ENCODE measurements at regions not wholly inside any gene's neighbourhood (a gene's known extent, or its start where the extent isn't known, plus 50 kb on each side); places are given as distances from the start of the nearest gene placed in this dataset.

- DNase-seq (ENCODE audit: low read depth in 4 of 4, low spot score in 3 of 4), result no peak
Measured at GRCh38 chr22:48753381-48753730, 1074.3 kb downstream of the BRD1 start.

GRCh38 chr22:48752451-48753380, 1075.0 kb downstream of the BRD1 start:
- DNase-seq (ENCODE audit: low read depth in 4 of 4, low spot score in 3 of 4), result no peak

DNA sequence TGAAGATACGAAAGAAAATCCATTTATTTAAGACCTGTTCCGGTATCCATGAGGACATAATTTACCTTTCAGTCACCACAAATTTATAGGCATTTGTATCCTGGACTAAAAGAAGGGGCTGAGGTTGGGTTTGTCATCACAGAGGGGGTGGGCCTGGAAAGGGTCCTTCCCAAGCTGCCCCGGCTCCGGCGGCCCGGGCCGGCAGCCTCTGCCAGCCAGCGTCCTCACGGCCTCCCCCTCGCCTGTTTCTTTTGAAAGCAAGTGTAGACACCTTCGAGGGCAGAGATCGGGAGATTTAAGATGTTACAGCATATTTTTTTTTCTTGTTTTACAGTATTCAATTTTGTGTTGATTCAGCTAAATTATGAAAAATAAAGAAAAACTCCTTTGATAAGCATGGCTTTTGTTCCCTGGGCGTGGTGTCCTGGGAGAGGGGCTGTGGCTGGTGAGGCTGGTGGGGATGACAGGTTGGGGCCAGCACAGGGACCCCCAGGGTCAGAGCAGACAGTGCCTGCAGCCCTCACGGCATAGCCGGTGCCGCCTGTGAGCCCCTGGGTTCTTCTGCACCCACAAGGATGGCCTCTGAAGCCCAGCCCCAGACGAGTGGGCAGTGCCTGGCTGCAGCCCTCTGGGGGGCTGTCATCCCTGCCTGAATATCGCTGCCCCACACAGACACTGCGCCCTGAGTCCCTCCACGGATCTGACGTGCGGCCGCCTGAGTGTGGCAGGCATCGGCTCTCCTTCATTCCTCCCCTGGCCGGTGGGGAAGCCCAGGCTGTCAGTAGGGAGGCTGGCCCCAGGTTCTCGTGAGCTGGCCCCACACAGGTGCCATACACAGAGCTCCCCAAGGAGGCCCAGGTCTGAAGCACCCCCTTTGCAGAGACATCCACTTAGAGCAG, 1075.9 kb downstream of the BRD1 start:
- no peak for DNase-seq (ENCODE audit: low read depth in 4 of 4, low spot score in 3 of 4)

GRCh38 chr22:48750826-48751440, 1076.7 kb downstream of the BRD1 start:
- DNase-seq (ENCODE audit: low read depth in 4 of 4, low spot score in 3 of 4), result no peak

DNA sequence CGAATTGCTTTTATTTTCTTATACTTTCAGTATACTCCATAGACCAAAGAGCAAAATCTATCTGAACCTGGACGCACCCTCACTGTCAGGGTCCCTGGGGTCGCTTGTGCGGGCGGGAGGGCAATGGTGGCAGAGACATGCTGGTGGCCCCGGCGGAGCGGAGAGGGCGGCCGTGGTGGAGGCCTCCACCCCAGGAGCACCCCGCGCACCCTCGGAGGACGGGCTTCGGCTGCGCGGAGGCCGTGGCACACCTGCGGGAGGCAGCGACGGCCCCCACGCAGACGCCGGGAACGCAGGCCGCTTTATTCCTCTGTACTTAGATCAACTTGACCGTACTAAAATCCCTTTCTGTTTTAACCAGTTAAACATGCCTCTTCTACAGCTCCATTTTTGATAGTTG, 1077.4 kb downstream of the BRD1 start:
- DNase-seq (ENCODE audit: low read depth in 4 of 4, low spot score in 3 of 4), result no peak

- DNase-seq (ENCODE audit: low read depth in 4 of 4, low spot score in 3 of 4), result no peak
Measured at GRCh38 chr22:48749555-48750227, 1078.0 kb downstream of the BRD1 start.

GRCh38 chr22:48748860-48749554, 1078.7 kb downstream of the BRD1 start:
- DNase-seq (ENCODE audit: low read depth in 4 of 4, low spot score in 3 of 4), result no peak

DNA sequence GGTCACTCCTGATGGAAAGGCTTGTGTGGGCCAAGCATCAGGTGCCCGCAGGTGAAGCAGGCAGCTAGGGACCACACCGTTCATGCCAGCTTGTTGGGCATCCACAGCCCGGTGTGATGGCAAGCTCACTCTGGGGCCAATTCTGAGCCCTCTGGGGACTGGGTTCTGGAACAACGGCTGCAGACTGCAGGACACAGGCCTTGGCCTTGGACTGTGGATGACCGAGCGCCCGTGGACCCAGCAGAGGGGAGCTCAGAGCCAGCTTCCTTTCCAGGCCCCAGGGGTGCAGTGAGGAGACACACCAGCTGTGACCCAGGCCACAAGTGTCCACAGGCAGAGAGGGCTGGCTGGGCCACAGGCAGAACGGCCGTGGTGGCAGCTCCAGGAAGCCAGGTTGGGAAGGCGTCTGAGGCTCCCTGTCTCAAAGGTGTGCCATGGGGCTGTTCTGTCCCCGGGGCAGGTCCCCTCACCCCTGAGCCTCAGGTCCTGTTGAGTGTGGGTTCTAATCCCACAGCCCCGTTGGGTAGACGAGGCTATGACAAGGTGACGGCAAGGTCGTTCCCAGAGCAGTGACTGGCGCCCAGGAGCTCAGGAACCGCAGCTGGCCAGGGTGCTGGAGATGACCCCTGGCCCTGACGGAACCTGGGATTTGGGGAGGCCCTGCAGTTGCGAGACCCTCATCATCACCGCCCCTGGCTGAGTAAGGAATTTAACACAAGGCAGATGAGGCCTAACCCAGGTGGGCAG, 1079.4 kb downstream of the BRD1 start:
- no peak for DNase-seq (ENCODE audit: low read depth in 4 of 4, low spot score in 3 of 4)

GRCh38 chr22:48746789-48747425, 1080.8 kb downstream of the BRD1 start:
- DNase-seq (ENCODE audit: low read depth in 4 of 4, low spot score in 3 of 4), result no peak

GRCh38 chr22:48745842-48746788, 1081.6 kb downstream of the BRD1 start:
- no peak for DNase-seq (ENCODE audit: low read depth in 4 of 4, low spot score in 3 of 4)

DNA sequence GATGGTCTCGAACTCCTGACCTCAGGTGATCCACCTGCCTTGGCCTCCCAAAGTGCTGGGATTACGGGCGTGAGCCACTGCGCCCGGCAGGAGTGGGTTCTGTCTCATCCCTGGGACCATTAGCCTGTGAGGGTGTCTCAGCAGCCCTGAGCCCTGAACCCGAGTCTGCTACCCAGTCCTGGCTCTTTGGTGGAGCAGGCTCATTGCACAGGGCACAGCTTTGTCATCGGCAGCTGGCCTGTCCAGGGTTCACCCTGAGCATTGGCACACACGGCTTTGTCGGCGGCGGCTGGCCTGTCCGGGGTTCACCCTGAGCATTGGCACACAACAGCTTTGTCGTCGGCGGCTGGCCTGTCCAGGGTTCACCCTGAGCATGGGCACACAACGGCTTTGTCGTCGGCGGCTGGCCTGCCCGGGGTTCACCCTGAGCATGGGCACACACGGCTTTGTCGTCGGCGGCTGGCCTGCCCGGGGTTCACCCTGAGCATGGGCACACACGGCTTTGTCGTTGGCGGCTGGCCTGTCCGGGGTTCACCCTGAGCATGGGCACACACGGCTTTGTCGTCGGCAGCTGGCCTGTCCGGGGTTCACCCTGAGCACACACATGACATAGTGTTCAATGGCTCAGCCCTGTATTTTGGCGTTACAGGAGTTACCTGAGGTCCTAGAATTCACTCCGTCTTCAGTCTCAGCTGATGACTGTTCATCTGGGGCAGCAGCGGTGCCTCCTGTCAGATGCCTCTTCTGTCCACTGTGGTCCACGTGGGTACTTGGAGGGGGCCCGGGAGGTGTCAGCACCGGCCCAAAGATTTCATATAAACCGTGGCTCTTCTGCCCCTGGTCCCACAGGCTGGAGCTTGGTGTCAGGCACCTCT, 1082.5 kb downstream of the BRD1 start:
- no peak for DNase-seq (ENCODE audit: low read depth in 4 of 4, low spot score in 3 of 4)

GRCh38 chr22:48744283-48744641, 1083.4 kb downstream of the BRD1 start:
- DNase-seq (ENCODE audit: low read depth in 4 of 4, low spot score in 3 of 4), result no peak

DNA sequence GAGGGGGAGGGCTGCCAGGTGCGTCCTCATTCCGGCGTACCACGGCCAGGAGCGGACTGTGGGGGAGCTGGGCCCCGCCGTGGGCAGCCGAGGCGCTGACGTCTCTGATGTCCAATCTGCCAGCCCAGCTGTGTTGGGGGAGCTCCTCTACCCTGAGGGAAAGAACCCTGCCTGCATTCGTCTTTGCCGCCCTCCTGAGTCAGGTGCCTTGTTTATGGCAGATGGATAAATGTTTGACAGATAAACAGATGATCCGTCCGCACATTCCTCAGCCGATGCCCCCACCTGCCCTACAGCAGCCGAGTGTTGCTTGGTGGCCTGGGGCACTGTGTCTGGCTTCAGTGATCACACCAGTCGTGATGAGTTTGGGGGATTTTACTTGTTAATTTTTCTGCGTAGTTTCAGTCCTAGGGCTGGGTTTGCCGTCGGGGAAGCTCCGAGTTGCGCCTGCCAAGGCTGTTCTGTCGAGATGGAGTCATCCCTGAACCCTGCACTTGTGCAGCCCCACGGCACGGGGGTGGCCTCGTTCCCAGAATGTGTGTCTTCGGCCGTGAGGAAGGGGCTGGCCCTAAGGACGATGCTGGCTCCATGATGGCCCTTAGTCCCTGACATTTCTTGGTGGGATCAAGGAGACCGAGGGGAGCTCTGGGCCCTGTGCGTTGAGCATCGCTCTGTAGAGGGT, 1083.9 kb downstream of the BRD1 start:
- no peak for DNase-seq (ENCODE audit: low read depth in 4 of 4, low spot score in 3 of 4)

DNA sequence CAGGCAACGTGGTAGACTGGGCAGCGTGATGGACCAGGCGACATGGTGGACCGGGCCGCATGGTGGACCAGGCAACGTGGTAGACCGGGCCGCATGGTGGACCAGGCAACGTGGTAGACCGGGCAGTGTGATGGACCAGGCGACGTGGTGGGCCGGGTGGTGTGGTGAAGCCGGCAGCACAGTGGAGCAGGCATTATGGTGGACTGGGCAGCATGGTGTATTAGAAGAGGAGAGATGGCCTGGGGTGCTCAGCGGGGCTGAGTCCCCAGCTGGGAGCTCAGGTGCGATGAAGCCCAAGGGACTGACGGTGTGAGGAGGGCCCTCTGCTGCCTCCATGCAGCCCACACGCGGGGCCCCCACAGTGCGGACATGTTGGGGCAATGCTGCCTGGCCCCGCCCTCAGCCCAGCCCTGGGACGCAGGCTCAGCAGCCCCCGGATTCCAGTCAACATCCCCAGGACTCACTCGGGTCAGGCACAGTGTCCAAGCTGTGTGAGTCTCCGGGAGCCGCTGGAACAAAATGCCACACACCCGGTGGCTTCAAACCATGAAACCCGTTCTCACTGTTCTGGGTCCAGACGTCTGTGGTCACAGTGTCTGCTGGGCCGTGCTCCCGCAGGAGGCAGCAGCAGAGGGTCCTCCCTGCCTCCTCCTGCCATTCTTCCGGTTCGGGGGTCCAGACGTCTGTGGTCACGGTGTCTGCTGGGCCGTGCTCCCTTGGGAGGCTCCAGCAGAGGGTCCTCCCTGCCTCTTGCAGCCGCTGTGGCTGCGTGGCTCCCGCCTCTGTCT, 1084.9 kb downstream of the BRD1 start:
- no peak for DNase-seq (ENCODE audit: low read depth in 4 of 4, low spot score in 3 of 4)

DNA sequence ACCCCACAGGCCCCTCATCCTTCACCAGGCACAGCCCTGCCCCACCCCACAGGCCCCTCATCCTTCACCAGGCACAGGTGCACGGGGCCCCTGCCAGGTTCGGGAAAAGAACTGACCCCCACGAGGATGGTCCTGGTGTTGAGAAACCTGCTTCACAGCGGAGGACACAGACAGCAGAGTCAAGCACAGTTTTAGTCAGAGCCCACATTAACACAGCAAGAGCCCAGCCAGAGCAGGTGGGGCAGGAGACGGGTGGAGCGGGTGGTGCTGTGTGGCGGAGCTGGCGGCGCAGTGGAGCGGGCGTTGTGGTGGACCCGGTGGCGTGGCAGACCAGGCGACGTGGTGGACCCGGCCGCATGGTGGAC, 1085.5 kb downstream of the BRD1 start:
- DNase-seq (ENCODE audit: low read depth in 4 of 4, low spot score in 3 of 4), result no peak

- DNase-seq (ENCODE audit: low read depth in 4 of 4, low spot score in 3 of 4), result no peak
Measured at GRCh38 chr22:48741540-48741939, 1086.1 kb downstream of the BRD1 start.
